D721Med (cell line): ENCODE measurements at regions not wholly inside any gene's neighbourhood (a gene's known extent, or its start where the extent isn't known, plus 50 kb on each side); places are given as distances from the start of the nearest gene placed in this dataset.

Experiments
- DNase-seq: peaks from one replicate; pipeline ENCODE4 v3.0.0; 2011; ENCODE audit warnings: low spot score; ENCODE audit not compliant: insufficient read length
- FAIRE-seq: peaks from 2 replicates; lab custom pipeline; 2011; peaks lifted over from hg19 to GRCh38; lab: Jason Lieb, UNC
- TF ChIP-seq, protein P1 (sequence below): IDR thresholded peaks from 2 replicates; pipeline ENCODE4 v1.5.1; 2012; ENCODE audit warnings: mild to moderate bottlenecking, control low read depth; ENCODE audit not compliant: insufficient read depth; ENCODE audit errors: missing control alignments

DNA sequence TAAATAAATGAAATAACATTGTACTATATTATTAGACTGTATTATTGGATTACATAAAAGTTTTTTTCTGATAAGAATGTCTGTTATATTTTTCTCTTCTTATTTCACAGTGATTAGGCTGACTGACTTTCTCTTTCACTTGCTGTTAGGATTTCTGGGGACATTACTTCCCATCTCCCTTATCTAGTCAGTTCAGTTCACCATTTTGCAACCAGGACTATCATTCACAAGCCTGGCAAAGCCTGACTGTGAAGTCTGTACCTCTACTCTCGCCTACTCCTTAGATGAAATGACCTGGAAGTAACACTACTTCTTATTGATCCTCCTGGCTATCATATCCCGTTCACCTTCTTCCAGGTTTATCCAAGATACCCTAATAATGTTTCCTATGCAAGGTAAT, 676.6 kb downstream of the USP25 start:
- FAIRE-seq (no peak), DNase-seq (no peak)
- TF ChIP-seq, protein P1, sequence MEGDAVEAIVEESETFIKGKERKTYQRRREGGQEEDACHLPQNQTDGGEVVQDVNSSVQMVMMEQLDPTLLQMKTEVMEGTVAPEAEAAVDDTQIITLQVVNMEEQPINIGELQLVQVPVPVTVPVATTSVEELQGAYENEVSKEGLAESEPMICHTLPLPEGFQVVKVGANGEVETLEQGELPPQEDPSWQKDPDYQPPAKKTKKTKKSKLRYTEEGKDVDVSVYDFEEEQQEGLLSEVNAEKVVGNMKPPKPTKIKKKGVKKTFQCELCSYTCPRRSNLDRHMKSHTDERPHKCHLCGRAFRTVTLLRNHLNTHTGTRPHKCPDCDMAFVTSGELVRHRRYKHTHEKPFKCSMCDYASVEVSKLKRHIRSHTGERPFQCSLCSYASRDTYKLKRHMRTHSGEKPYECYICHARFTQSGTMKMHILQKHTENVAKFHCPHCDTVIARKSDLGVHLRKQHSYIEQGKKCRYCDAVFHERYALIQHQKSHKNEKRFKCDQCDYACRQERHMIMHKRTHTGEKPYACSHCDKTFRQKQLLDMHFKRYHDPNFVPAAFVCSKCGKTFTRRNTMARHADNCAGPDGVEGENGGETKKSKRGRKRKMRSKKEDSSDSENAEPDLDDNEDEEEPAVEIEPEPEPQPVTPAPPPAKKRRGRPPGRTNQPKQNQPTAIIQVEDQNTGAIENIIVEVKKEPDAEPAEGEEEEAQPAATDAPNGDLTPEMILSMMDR: no peak

DNA sequence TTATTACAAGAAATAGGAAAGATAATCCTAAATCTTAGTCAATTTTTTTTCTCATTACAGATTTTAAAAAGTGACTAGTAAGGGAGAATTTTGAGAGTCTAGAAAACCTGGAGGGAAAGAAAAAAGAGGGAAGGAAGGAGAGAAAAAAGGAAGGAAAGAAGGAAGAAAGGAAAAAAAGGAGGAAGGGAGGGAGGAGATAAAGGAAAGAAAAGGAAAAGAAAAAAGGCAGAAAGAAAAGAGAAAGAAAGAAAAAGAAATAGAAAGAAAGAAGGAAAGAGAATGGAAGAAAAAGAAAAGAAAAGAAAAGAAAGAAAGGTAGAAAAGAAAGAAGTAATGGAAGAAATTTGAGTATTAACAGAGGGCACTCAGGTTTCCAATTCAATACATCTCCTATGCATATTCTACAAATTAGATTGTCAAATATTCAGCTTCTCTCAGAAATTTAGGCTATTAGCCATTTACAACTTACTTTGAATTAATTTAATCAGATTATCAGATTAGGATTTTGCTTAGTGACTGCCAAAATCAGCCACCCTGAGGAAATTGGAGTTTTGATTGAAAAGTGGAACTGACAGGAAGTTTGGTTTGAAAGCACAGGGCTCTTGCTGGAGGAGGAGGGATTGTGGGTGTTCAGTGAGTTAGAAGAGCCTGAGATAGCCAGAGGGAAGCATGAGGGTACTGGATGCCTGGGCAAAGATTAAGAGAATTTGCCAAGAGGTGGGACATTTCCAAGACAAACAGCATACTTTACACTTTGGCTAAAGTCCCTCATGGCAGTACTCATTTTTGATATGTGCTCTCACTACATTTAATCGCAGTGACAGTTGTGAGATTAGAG, 677.8 kb downstream of the USP25 start:
- no peak for DNase-seq
- TF ChIP-seq, protein P1: no peak
- no peak for FAIRE-seq

DNA sequence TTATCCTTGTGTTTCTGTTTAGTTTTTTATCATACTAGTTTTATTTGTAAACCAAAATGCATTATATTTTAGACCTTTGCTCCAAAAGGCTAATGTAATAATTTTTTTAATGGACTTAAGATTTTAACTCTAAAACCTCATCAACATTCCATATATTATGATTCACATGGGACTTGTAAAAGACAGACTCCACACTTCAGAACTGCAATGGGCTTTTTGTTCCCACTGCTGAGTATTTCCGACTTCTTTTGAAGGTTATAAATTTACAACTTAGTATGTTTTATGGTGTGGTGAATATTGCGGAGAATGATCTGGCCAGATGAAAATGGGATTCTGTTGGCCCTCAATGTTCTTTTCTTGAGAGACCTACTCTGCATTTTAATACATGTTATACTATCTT, 678.5 kb downstream of the USP25 start:
- no peak for FAIRE-seq
- TF ChIP-seq, protein P1: no peak
- no peak for DNase-seq

DNA sequence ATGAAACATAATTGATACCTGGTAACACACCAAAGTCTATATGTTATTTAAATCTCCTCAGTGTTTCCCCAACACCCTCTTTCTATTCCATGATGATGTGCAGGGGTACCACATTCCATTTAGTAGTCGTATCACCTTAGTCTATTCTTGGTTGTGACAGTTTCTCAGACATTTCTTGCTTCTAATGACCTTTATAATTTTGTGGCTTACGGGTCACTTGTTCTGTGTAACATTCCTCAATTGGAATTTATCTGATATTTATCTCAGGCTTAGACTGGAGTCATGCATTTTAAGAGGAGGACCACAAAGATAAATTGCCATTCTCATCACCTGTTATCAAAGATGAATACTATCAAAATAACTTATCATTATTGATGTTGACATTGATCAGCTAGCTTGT, 679.6 kb downstream of the USP25 start:
- no peak for FAIRE-seq
- TF ChIP-seq, protein P1: no peak
- no peak for DNase-seq

DNA sequence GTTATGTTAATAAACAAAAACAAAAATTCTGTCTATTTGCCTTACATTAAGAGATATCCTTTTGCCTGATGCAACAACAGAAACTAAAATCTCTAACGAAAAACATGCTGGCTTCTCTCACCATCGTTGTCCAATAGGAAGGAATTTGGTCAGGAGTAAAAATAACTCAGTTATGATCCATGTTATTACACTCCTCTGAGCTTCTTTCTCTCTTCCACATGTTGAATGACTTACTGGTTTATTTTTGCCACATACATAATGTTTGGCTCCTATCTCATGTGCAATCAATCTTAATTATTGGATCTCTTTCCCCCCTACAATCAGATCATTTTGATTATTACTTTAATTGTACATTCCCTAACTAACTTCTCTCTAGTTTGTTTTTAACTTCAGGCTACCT, 688.4 kb downstream of the USP25 start:
- TF ChIP-seq, protein P1: no peak
- DNase-seq (no peak), FAIRE-seq (no peak)

DNA sequence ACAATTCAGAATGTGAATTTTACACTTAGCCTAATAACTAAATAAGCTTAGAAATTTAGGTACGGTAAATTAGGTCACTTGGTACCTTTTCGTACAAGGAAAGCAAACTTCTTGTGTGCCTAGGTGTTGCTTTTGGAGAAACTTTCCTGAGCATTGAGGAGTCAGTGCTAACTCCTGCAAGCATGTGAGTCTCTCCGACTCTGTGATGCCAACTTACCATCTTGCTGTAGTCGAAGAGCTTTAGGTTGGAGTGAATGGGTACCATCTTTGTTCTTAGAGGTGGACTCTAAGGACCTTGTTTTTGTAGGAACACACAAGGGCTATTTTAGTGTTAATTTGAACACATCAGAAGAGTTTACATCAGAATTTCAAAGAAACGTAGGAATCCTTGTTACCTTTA, 688.9 kb downstream of the USP25 start:
- FAIRE-seq (no peak), DNase-seq (no peak)
- TF ChIP-seq, protein P1: no peak
